GM12892 (cell line): ENCODE measurements at regions not wholly inside any gene's neighbourhood (a gene's known extent, or its start where the extent isn't known, plus 50 kb on each side); places are given as distances from the start of the nearest gene placed in this dataset.

Experiments
- POLR2A ChIP-seq: IDR thresholded peaks from 2 replicates; pipeline ENCODE4 v1.6.1; 2011; ENCODE audit warnings: low read depth, low read length, control low read depth
- POLR2AphosphoS5 ChIP-seq: IDR thresholded peaks from 2 replicates; pipeline ENCODE4 v1.6.1; 2011; ENCODE audit warnings: low read depth, low read length, control low read depth
- TAF1 ChIP-seq: IDR thresholded peaks from 2 replicates; pipeline ENCODE4 v1.6.1; 2011; ENCODE audit warnings: low read depth, mild to moderate bottlenecking, control low read depth, low read length, borderline replicate concordance

GRCh38 chr11:106384429-106384828 lies 307.0 kb downstream of the AASDHPPT start:
- no peak for TF ChIP-seq POLR2A
- no peak for TF ChIP-seq POLR2AphosphoS5
- no peak for TF ChIP-seq TAF1
